OCI-LY3 (cell line): ENCODE measurements at regions not wholly inside any gene's neighbourhood (a gene's known extent, or its start where the extent isn't known, plus 50 kb on each side); places are given as distances from the start of the nearest gene placed in this dataset.

Experiments
- EZH2phosphoT487 ChIP-seq: fragments of 200-600 bp; shearing (Covaris generic); IDR thresholded peaks from 2 replicates; pipeline ENCODE4 v1.6.1; 2018; ENCODE audit warnings: antibody characterized with exemption, mixed run types, low read depth
- TF ChIP-seq, protein P1 (sequence below): fragments of 200-600, 300-600 bp; sonication (generic); IDR thresholded peaks from 2 replicates; pipeline ENCODE4 v1.5.1; 2014; ENCODE audit warnings: antibody characterized with exemption, low read length, low read depth

DNA sequence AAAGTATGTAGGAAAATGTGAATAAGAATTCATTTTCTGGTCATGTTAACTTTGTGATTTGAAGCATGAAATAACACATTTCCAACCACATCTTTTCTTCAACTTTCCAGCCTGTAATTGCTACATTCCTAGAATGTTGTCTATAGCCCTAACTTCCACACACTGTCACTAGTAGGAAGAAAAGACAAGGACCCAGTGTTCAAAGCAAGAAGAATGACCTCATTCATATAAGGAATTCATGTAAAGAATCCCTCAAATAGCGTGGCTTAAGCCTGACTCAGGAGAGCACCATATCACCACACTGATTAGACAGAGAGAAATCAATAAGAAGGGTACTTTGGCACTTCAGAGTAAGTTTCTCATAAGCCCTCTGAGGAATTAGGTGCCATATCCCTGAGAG is 318.7 kb upstream of the CHRM2 start:
- TF ChIP-seq, protein P1, sequence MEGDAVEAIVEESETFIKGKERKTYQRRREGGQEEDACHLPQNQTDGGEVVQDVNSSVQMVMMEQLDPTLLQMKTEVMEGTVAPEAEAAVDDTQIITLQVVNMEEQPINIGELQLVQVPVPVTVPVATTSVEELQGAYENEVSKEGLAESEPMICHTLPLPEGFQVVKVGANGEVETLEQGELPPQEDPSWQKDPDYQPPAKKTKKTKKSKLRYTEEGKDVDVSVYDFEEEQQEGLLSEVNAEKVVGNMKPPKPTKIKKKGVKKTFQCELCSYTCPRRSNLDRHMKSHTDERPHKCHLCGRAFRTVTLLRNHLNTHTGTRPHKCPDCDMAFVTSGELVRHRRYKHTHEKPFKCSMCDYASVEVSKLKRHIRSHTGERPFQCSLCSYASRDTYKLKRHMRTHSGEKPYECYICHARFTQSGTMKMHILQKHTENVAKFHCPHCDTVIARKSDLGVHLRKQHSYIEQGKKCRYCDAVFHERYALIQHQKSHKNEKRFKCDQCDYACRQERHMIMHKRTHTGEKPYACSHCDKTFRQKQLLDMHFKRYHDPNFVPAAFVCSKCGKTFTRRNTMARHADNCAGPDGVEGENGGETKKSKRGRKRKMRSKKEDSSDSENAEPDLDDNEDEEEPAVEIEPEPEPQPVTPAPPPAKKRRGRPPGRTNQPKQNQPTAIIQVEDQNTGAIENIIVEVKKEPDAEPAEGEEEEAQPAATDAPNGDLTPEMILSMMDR: no peak
- TF ChIP-seq EZH2phosphoT487: no peak
